ENCODE measurements at regions not wholly inside any gene's neighbourhood (a gene's known extent, or its start where the extent isn't known, plus 50 kb on each side); places are given as distances from the start of the nearest gene placed in this dataset.

DNA sequence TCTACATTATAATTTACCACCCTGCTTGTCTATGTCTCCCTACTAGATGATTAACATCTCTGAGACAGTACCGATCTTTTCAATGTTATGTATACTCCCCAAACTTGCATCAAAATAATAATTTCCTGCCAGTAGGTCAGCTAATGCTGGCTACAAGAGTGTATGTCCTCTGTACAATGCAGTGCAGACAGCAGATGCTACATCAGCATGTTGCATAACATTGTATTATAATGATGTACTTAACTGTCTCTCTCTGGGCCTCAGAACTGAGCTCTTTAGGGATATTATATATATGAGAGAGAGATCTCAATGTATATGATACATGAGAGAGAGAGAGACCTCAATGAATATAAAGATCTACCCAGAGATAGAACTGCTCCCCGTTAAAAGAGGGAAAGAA, 456.6 kb downstream of the SHQ1 start:
- no peak for ATAC-seq

DNA sequence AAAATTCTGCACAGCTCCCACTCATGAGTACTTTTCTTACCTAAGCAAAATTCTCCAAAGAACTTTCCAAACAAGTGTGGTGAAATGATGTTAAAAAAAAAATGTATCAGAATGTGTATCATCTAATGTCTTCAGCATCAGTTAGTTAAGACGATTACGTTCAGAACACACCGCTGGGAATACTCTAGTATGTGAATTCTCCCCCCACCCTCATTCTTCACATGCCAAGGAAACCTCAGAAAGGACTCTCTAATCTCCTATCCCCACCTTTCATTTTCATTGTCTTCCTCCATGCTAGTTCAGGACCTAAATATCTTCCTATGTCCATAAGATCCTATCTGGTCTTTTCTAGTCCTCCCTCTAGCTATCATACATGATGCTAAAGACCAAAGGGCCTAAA, 457.4 kb downstream of the SHQ1 start:
- no peak for ATAC-seq

DNA sequence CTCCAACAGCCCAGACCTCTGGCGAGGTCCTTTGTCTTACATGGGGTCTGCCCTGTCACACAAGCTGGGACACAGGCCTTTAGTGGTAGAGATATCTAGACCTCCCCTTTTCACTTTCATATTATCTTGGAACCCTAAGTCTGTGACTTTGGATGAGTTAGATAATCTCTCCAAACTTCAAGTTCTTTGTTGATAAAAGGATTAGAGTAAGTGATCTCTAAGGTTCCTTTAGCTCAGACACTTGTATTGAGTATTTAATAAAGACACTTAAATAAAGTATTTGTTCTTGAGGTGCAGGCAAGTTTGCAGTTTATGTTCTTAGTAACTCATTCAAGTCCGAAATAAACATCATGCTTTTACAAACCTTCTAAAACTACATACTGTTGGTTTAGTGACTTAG, 459.6 kb downstream of the SHQ1 start:
- ATAC-seq: no peak

DNA sequence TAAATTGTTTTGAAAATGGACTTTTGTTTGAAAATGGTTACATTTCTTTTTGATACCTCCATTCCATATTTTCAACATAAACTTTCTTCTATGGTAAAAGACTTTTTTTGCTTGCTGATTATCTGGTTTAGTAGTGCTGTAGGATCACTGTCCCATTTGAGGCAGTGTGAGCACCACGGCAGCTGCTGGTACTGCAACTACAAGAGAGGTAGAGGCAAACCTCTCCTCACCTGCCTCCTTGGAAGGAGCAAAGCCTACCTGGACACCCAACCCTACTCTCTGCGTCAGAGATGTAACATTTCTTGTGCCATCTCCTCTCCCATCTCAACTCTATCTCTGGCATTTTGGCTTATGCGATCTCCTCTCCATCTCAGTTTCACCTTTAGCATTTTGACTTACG, 460.1 kb downstream of the SHQ1 start:
- ATAC-seq: no peak

DNA sequence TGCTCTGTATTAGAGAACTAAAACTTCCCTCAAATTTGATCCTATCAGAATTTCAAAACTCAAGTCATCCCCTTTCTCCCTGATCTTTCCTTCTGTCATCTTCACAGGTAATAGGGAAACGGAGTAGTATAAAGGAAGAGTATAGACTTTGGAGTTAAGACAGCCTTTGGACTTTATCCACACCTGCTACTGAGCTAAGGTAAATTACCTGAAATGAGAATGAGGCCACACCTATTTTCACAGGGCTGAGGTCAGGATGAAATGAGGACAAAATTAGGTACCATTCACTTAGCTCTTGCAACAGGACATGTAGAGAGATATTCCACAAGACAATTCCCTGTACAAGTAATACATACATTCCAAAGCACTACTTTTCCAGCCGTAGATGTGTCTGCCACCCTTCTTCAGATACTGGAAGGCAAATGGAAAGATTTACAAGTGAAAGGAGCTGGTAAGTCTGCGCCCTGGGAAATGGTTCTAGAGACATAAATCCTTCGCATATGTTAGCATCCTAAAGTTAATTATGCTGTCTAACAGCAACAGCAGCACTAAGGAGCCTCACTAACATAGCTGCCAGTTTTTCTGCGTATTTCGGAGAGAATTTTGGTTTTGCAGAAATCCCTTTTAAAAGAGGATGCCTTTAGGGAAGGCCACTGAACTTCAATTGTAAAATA, 461.8 kb downstream of the SHQ1 start:
- ATAC-seq: no peak

DNA sequence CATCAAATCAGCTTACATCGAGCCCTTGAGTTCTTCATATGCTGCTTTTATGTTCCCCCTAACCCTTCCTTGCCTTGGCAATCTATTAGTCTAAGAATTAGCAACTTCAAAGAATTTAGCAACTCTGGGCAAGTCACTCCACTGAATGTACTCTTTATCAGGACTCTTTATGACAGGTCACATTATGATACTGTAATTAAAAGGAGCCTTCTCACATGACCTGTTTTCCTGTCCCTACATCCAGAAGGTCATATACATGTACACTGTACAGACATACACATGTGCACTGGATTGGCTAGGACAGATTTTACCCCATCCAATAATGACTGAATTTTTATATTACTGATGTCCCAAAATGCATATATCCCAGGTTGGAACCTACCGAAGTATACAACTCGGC, 463.1 kb downstream of the SHQ1 start:
- no peak for ATAC-seq

DNA sequence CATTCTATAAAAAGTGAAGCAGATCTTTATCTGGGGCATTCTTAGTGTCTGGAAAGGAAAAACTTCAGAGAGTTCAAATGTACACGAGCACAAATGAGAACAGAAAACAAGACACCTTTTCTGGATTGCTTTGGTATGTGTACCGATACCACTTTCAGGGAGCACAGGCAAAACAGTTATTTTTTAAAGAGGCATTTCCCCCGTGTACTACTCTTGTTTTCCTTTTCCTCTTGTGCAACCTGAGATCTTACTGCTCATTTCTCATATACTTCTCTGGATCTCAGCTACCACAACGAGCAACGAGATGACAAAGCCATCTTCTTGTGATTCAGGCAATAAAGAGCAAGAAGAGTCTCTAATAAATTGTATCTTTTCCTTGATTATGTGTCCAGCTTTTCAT, 463.6 kb downstream of the SHQ1 start:
- ATAC-seq: no peak

DNA sequence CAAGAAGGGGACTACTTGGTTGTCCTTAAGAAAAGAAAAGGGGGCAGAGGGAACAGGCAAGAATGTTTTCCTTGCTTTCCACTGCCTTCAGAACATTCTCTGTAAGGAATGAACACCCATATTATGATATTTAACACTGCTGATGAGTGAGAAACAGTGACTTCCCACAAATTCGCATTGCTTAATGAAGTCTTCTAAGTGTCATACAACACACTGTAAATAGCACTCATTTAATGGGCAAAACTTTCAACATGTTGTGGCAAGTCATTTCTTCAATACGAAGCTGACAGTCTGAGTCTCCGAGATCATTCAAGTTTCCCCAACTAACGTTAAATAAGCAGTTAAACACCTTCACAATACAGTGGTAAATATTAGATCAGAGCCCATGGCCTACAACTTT, 464.4 kb downstream of the SHQ1 start:
- no peak for ATAC-seq

DNA sequence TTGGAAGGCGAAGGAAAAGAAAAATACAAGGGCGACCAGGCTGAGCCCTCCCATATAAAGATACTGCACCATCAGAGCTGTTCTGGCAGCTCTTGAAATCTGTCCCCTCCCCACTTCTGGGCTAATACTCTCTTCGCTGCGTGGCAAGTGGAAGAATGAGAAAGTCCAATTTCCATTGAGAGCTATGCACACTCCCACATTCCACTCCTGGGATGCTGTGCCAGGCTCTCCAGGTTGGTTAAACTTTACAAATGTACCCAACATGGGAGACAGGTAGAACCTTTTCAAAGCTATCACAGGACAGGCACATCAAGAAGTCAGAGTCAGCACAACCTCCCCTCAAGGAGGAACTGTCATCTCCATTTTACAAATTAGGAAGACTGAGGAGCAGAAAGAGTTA, 465.0 kb downstream of the SHQ1 start:
- no peak for ATAC-seq

DNA sequence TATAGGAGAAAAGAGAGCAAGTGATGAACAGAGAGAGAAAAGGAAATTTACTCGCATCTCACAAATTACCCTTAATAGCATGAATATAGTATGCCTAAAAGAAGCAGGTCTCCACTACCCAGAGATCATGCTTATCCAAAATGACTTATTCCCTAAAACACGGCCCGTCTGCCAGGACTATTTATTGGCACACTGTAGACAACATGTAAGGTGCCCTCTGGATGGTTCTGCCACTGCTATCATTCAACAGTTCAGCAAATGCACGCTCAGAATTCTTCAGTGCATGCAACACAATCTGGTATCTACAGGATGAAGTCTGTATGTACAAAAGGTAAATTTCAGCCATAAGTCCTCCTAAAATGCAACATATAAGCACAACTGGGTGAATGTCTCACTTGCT, 465.8 kb downstream of the SHQ1 start:
- ATAC-seq: no peak

DNA sequence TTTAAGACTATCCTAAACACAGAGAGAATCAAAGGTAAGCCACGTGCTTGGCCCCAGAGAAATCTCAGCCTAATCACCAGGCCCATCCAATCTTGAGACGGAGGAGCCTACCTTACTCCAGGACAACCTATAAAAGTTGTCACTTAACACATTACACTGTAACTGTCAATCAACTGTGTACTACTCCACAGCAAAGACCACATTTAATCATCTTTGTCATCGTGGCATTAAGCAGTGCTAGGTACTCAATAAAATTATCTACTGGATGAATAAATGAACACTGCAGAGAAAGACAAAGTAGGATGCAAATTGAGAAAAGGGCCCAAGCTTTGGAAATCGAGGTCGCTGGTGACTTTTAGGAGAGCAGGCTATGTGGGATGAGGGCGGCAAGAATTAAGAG, 466.7 kb downstream of the SHQ1 start:
- no peak for ATAC-seq

DNA sequence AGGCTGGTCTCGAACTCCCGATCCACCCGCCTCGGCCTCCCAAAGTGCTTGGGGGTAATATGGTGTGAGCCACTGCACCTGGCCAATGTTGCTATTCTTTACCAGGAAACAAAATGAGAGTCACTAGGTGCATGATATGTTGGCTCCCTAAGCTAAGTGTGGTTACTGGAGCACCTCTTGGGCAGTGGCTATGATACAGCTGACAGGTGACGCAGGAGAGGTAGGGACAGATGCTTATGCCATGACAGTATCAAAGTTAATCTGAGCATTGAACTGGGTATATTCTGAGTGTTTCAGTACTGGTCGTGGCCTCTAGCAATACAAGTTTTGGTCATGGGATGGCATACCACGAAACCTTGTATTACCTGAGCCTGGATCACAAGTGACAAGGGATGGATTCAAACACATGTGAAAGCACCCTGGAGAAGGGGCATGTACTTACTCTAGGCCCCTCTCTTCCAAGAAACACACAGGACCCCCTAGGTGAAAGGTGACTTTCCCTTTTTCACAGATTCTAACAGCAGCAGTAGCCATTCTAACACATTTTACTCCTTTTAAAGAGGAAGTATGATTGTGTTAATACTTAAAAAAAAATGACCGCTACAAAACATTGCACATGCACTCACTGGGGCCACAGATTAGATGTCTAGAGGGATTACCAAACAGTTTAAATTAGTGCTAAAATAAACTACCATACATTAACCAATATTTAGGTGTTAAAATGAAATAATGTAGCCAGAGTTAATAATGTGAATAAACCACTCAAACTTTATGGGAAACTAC, 467.3 kb downstream of the SHQ1 start:
- ATAC-seq: no peak

DNA sequence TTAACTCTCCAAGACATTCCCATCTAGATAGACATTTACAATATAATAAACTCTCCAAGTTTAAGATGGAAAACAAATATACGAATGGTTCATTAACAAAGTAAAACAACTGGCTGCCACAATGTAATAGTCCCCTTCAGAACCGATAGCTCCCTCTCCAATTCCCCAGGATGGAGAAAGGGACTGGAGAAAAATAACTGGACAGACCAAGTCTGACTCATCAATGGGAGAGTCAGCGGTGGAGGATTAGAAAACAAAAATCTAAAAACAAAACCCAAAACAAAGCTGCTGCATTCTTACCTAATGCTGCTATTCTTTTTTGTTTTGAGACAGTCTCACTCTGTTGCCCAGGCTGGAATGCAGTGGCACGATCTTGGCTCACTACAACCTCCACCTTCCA, 468.1 kb downstream of the SHQ1 start:
- no peak for ATAC-seq

DNA sequence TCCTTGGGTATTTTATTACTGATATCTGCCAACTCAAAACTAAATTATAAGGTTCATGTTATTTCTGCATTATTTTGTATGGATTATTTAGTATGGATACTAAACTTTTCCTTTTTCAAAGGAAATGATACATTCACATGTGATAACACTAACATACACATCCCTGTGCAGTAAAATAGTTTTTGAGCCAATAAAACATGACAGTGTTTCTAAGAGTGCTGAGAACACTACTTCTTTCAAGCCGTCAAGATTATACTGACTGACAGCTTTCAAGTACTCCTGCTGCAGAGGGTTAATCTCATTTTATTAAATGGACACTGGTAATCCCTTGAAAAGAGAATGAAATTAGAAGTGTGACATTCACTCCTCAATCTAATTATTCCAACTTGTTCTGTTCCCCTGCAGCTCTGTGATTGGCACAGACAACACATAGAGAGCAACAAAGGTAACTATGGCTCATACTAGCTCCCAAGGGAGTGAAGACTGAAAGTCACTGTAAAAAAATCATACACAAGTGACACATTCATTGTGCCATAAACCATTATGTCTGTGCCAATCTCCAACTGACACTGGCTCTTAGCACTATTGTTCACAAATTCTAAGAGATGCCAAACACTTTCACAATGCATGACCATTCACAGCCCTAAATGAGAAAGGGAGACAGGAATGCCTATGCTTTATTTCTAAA, 468.6 kb downstream of the SHQ1 start:
- ATAC-seq: no peak

DNA sequence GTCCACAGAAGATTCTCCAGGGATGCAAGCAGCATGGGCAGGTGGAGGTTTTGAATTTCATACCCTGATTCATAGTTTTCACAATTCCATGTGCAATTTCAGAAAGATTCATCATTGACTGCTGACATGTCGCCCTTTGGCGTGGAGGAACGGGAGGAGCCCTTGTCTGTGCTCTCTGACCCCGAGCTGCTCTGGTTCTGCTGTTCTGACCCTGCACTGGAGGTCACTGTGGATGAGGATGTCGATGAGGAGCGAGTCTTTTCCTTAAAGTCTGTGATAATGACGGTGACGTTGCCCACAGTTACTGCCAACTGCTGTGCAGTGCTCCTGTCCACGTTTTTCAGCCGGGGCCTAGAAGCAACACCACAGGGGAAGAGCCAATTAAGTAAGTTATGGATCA, 470.0 kb downstream of the SHQ1 start:
- no peak for ATAC-seq

DNA sequence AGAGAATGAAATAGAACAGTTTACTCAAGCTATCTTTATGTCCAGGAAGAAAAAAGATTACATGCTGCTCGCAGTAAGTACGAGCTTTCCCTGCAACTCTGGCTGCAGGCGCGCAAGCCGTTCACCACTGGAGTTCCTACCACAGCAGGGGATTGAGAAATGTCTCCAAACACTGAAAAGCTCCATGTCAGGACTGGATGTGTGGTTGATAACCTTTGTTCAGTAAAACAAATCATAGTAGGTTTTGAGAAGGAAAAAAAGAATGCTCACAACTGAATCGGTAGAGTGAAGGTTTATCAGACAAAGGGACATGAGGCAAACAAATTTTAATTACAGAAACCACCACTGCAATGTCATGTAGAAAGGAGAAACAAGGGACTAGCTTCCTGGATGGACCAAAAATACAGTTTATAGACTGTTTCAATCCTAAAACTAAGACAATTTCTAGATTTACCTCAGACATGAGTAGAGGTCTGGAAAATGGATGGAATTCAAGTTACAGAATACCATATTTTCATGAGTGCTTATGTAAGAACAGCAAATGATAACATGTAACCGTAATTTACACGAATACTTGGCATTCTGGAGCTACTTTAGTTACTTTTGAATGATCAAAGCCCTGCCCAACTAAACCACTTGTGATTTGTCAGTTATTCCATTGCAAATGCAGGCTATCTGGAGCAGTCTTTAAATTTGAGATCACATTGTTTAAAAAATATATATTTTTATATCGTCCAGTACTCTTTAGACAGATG, 471.1 kb downstream of the SHQ1 start:
- no peak for ATAC-seq

DNA sequence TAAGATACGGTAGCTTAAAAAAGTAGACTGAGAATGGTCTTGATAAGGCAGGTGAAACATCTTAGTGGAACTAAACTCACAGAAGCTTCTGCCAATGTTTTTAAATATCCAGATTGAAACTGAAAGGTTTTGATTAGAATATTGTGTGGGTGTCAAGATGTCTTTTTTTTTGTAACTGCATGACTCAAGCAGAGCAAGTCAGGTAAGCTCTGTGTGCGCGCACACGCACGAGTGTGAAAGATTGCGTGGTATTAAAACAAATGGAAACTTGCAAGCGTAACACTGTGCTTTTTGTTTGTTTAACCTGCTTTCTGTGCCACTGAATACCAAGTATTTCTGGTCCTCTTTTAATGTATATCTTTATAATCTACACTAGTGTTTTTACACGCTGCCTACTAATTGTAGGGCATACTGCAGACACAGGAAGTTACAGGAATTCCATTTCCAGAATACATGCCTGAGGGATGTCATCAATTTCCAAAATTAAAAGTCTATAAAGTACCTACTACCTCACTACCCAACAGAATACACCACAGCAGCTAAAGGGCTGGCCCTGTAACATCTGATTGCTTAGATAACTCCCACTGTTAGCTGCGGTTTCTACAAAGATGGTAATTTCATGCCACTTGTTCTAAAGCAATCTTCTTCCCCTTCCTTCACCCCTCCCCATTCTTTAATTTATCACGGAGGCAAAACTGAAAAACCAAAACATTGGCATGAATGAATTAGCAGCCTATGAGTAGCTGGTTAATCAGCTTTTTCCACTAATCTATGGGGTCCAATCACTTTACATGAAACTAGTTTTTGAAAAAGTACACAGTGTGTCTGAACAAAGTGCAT, 472.8 kb downstream of the SHQ1 start:
- ATAC-seq: peak; percentile 85 to 86

DNA sequence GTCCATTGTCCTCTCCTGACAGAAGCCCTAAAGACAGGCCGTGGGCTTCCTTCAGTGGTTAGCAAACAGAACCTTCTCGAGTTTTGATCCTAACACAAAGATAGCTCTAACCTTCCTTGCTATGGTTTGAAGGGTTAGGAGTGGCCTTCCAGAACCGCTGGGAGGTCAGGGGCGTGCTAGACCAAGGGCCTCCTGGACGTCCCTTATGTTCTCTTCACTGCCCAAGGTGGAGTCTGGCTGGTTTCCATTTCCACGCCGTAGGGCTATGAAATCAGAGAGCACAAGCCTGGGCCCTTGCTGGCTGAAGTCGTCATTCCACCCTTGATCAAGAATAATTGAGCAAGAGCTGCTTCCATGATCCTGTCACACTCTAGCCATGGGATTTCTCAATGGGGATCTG, 475.1 kb downstream of the SHQ1 start:
- no peak for ATAC-seq

DNA sequence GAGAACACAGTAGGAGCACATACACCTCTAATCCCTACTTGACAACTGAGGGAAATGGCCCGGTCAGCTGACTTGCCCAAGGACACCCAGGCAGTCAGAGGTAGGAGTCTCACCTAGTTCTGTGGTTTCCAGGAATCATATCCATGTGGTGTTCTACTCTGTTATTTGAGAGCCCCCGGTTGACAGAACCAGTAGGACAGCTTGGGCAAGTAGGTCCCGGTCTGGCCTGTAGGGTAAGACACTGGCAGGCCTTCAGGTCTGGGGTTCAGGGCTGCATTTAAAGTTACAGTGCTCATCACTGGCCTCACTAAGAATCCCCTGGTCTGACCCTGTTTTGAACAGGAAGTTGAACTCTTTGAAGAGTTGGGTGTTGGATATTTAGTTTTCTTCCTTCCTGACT, 476.1 kb downstream of the SHQ1 start:
- ATAC-seq: no peak

DNA sequence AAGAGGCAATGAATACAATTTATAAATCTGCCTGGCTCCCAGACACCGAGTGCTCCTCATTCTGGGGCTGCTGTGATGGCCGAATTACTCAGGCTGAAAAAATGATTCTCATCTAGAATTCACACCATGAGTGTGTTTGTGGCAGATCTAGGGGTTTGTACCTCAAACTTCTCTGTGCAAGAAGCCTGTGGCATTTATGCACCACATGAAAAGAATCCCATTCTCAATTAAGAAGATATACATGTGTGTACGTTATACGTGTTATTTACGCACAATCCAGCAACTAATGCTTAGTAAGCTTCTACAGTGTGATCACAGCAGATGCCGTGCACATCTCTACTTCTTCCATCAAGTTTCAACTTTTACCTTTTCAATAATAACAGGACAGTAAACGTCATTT, 476.8 kb downstream of the SHQ1 start:
- ATAC-seq: no peak

DNA sequence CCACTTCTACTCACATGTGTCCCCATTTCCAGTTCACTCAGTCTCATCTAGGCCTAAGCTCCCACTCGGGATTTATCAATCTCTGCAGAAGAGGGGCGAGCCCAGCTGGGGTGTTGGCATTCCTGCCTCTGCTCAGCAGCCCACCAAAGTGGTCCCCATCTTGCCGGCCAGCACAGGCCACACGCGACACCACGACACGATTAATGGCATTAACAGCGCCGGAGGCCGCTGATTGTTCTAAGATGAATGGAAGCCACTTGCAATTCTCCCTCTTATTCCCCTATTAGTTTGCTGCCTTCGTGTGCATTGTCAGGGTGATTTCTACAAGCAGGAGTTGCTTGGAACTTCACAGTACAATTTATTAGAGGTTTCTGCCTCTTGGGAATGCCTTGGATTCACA, 477.3 kb downstream of the SHQ1 start:
- ATAC-seq: no peak

DNA sequence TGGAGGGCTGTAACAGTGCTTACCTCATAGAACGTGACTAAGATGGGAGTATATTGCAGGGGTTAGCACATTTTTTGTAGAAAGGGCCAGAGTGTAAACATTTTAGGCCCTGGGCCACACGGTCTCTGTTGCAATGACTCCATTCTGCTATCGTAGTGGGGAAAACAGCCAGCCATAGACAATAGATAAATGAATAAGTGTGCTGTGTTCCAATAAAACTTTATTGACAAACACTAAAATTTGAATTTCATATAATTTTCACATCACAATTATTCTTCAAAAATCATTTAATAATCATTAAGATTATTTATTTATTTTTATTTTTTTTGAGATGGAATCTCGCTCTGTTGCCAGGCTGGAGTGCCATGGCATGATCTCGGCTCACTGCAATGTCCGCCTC, 478.6 kb downstream of the SHQ1 start:
- no peak for ATAC-seq
